Hepatic stellate cell (primary cell): ENCODE measurements at regions not wholly inside any gene's neighbourhood (a gene's known extent, or its start where the extent isn't known, plus 50 kb on each side); places are given as distances from the start of the nearest gene placed in this dataset.
"Not testable (repeated sequence)": the region's sequence is repeated elsewhere in the genome, so short reads cannot be mapped to it uniquely, and the experiment has no call there.

ENCODE experiments used
- DNase-seq: peaks from one replicate; pipeline ENCODE4 v3.0.0; 2011; ENCODE audit warnings: low spot score

DNA sequence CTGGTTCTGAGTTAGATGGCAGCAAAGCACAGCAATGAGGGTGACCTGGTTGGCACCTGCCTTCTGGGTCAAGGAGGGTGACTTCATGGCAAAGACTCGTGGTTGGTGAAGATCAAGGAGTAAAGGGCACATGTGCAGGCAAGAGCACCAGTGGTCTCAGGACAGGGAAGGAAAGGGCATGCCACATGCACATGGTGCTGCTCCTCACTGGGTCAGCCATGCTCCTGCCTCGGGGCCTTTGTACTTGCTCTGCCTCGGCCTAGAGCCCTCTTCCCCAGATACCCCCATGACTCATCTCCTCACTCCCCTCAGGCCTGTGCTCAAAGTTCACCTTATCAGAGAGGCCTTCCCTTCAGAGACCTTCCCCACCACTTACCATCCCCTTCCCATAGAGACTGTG, 106.7 kb upstream of the KDM7A start:
- DNase-seq, result no peak

- no peak for DNase-seq
These were observed 105.2 kb upstream of the KDM7A start for GRCh38 chr7:140281960-140282359.

GRCh38 chr7:140281255-140281654, 104.5 kb upstream of the KDM7A start:
- DNase-seq, result no peak

GRCh38 chr7:140276001-140276400, 99.2 kb upstream of the KDM7A start:
- no peak for DNase-seq

DNA sequence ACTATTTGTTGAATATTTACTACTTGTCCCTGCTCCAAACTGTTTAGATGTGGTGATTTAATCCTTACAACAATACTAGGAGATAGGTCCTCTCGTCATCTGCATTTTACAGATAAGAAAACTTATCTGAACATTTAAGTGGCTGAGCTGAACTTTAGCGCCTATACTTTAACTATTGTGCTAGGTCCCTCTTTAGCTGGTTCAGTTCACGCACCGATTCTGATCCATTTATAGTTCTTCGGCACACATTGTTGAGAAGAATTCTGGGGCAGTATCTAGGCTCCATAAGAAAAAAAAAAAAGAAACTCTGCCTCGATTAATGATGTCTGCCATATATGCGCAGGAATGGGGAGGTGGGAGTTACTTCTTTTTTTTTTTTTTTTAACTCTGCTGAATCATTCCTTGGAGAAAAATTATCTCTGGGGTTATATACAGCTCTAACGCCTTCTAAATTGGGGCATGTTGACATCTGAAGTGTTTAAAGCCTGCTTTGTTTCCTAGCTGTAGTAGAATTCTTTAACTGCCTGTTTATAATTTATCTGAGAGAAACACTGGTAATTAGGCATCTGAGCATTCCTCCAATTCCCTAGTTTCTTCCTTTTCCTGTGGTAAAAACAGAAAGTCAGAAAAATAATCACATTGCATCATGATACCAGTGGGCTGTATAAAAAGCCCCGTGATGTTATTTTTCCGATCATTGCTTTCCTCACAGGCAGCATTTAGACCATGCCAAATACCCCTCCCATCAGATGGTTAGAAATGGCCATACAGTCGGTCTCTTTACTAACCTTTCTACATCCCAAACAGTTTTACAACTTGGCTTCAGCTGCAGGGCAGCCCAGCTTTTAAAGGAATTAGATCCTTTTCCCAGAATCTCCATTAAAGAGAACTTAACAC, 98.5 kb upstream of the KDM7A start:
- no peak for DNase-seq

- DNase-seq, result no peak
These were observed 96.6 kb upstream of the KDM7A start for GRCh38 chr7:140273417-140273816.

DNA sequence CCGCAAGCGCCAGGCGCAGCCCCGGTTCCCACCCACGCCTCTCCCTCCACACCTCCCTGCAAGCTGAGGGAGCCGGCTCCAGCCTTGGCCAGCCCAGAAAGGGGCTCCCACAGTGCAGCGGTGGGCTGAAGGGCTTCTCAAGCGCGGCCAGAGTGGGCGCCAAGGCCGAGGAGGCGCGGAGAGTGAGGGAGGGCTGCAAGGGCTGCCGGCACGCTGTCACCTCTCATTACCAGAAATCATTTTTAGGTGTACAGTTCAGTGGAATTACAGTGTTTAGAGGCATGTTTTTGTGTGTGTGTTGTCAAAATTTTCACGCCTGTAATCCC, 94.8 kb upstream of the KDM7A start:
- DNase-seq, result not testable (repeated sequence)

- DNase-seq, result no peak
These were observed 92.3 kb upstream of the KDM7A start for GRCh38 chr7:140269004-140269638.

GRCh38 chr7:140267381-140268226, 90.8 kb upstream of the KDM7A start:
- no peak for DNase-seq

DNA sequence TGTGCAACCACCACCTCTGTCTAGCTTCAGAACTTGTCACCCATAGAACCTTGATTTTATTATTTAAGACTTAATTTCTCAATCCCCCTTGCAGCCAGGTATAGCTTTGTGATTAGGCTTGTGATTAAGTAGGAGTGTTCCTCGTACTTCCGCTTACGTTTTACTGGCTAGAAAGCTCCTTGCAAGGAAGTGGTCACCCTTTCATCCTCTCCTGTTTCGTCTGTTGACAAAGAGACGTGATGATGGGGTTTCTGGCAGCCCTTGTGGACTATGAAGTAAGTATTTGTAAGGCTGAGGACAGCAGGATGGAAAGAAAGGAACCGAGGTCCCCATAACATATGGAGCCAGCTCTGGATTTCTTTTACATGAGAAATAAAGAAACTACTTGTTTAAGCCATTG, 86.5 kb upstream of the KDM7A start:
- DNase-seq, result no peak

DNA sequence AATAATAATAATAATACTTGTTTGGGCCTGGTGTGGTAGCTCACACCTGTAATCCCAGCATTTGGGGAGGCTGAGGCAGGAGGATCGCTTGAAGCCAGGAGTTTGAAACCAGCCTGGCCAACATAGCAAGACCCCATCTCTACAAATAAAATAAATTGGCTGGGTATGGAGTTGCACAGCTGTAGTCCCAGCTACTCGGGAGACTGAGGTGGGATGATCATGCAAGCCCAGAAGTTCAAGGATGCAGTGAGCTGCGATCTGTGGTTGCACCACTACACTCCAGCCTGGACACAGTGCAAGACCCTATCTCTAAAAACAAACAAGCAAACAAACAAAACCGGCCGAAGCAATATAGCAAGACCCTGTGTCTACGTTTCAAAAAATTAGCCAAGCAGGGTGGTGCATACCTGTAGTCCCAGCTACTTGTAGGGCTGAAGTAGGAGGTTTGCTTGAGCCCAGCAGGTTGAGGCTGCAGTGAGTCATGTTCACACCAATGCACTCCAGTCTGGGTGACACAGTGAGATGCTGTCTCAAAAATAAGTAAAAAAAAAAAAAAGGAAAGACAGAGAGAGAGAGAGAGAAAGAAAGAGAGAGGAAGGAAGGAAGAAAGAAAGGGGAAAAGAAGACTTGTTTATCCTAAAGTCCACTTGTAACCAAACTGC, 85.6 kb upstream of the KDM7A start:
- DNase-seq, result no peak

DNA sequence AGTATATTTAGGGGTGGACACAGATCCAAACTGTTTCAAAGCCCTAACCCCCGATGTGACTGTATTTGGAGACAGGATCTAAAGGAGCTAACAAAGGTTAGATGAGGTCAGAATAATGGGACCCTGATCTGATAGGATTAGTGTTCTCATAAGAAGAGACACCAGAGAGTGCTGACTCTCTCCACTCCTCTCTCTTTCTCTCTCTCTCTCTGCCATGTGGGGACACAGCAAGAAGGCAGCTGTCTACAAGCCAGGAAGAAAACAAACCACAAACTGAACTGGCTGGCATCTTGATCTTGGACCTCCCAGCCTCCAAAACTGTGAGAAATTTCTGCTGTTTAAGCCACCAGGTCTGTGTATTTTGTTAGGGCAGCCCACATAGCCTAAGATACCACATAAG, 84.7 kb upstream of the KDM7A start:
- DNase-seq, result no peak

DNA sequence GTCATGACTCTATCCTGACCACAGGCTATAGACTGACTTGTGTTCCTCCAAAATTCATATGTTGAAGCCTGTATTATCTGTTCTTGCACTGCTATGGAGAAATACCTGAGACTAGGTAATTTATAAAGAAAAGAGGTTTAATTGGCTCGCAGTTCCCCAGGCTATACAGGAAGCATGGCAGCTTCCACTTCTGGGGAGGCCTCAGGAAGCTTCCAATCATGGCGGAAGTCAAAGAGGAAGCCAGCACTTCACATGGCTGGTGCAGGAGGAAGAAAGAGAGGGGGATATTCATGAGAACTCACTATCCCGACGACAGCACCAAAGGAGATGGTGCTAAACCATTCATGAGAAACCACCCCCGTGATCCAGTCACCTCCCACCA, 84.3 kb upstream of the KDM7A start:
- DNase-seq, result no peak

DNA sequence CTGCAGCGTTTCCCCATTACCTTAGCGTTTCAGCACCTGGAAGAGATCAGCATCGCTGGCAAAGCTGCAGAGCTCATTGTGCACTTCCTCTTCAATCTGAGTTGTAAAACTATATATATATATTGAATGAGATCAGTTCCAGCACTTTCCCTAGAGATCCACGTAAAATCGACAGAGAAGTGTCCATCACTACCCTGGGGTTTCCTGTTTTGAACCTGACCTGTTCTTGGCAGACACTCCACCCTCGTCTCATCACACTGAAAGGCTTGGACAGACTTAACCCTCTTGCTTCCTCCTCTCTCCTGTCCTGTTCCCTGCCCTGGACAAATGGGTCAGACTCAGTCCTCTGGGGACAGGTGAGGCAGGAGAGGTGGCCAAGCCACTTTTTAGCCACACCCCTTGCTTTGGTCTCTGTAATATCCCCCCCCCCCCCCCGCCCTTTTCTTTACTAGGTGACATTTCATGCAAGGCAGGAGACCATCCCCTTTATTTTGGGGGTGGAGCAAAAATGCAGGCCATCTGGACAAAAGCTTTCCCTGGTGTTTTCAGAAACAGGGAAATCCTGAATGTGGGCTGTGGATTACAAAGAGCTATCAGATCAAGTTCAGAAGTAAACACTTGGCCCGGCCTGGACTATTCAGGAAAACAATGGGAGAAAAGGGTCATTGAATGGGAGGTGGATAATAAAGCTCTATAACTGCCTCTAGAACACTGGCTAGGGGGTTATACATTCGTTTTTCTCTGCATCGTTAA, 83.7 kb upstream of the KDM7A start:
- no peak for DNase-seq

DNA sequence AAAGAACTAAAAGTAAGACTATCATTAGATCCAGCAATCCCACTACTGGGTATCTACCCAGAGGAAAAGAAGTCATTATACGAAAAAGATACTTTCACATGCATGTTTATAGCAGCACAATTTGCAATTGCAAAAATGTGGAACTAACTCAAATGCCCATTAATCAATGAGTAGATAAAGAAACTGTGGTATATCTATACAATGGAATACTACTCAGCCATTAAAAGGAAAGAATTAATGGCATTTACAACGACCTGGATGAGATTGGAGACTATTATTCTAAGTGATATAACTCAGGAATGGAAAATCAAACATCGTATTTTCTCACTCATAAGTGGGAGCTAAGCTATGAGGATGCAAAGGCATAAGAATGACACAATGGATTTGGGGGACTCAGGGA, 80.5 kb upstream of the KDM7A start:
- not testable (repeated sequence) for DNase-seq

DNA sequence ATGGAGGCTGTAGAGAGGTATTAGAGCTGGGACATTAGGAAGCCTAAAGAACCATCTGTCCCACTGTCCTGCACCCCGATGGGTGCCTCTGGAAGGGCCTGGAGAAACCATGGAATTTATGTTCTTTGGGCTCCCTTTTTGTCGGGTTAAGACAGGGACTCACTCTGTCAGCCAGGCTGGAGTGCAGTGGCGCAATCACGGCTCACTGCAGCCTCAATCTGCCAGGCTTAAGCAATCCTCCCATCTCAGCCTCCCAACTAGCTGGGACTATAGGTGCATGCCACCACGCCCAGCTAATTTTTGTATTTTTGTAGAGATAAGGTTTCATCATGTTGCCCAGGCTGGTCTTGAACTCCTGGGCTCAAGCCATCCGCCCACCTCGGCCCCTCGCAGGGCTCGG, 78.2 kb upstream of the KDM7A start:
- not testable (repeated sequence) for DNase-seq

- no peak for DNase-seq
These were observed 72.4 kb upstream of the KDM7A start for GRCh38 chr7:140249036-140249806.

DNA sequence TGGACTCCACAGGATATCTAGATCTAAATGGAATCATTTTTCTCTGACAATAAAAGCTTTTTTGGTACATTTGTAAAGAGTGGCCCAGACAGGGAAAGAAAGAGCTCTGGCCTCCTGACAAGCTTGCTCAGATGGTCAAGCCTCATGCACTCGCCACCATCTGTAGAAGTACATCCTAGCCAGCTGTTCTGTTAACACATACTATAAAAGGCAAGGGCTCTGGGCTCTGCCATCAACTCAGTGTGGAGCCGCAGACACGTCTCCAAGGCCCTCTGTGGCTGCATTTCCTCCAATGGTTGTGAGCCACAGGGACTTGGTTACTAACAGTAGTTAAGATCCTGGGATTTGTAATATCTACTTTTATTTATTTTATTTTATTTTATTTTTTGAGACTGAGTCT, 70.8 kb upstream of the KDM7A start:
- no peak for DNase-seq

GRCh38 chr7:140245611-140246105, 68.9 kb upstream of the KDM7A start:
- DNase-seq, result no peak
